ENCODE measurements at regions not wholly inside any gene's neighbourhood (a gene's known extent, or its start where the extent isn't known, plus 50 kb on each side); places are given as distances from the start of the nearest gene placed in this dataset.
"Not testable (repeated sequence)": the region's sequence is repeated elsewhere in the genome, so short reads cannot be mapped to it uniquely, and the experiment has no call there.

DNA sequence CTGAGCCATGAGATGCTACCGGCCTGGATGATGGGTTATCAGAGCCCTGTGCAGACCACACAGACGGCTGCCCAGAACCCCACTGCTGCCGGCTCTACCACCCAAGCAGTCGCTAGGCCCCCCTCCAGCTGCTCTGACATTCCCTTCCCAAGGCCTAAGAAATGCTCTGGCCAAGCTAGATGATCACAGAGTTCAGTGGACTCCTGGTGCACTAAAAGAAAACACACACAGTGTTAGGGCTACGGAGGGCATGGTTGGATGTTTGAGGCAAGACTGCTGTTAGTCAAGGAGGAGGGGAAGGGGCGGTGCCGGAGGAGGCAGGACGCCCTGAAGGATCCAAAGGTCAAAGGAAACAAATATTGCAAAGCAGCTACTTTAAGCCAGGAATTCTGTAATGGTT, 174.5 kb downstream of the MYCN start:
- DNase-seq = no peak

GRCh38 chr2:16114070-16114469, 173.7 kb downstream of the MYCN start:
- no peak for DNase-seq

DNA sequence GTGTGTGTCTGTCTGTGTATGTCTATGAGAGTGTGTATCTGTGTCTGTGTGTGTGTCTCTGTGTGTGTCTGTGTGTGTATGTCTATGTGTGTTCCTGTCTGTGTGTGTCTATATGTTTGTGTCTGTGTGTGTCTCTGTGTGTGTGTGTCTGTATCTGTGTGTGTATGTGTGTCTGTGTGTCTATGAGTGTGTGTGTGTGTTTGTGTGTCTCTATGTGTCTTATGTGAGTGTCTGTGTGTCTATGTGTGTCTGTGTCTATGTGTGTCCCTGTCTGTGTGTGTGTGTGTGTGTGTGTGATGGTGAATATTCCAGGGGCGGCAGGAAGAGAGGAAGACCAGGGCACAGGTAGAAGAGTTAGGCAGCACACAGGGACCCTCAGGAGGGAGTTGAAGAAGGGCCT, 173.2 kb downstream of the MYCN start:
- DNase-seq = no peak

DNA sequence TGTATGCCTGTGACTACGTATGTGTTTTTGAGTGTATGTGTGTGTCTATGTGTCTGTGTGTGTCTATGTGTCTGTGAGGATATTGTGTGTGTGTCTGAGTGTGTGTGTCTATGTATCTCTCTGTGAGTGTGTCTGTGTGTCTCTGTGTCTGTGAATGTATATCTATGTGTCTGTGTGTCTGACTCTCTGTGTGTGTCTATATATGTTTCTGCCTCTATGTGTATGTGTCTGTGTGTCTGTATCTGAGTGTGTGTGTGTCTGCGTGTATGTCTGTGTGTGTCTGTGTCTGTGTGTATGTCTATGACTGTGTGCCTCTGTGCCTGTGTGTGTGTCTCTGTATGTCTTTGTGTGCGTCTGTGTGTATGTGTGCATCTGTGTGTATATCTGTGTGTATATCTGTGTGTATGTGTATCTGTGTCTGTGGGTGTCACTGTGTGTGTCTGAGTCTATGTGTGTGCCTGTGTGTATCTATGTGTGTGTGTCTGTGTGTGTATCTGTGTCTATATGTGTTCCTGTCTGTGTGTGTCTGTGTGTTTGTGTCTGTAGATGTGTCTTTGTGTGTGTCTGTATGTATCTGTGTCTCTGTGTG, 172.7 kb downstream of the MYCN start:
- no peak for DNase-seq

DNA sequence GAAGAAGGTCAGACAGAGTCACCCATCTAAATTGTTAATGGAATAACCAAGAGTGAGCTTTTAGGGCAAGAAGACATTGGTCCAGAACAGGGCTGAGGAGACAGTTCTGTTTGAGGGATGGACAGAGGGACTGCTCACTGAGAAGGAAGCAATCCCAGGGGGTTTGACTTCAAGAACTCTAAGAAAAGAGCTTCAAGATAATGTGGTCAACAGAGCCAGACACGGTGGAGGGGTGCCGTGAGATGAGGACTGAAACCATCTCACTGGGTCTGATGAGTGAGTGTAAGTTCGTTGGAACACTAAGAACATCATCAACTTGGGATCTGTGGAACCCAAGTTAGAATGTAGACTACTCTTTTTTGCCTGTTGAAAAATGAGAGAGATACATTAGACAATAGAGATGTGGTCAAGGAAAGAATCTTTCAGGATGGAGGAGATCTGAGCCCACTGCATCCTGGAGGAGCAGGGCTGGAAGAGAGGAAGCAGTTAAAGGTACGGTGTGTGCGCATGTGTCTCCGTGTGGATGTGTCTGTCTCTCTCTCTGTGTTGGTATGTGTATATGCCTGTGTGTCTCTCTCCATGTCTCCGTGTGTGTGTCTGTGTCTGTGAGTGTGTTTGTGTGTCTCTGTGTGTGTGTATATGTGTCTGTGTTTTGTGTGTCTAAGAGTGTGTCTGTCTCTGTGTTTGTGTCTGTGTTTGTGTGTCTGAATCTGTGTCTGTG, 172.1 kb downstream of the MYCN start:
- DNase-seq = no peak

DNA sequence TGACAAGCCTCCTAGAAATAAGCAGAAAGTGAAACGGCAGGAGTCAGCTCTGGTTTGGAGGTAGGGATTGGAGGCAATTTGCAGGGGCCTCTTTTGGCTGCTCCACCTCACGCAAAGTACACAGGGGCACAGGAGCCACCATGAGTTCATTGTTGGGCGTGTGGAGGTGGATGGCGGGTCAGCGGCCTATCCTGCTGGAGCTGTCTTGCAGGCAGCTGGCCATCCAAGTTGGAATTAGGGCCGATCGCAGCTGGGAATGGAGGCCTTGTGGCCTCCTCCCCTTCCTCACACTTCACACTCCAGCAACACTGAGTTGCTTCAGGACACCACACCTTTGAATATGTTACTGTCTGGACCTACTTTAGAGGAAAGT, 171.5 kb downstream of the MYCN start:
- no peak for DNase-seq

- no peak for DNase-seq
These were observed 169.5 kb downstream of the MYCN start for GRCh38 chr2:16109821-16110310.

GRCh38 chr2:16109368-16109820, 169.0 kb downstream of the MYCN start:
- no peak for DNase-seq

- no peak for DNase-seq
These were observed 166.9 kb downstream of the MYCN start for GRCh38 chr2:16107246-16107645.

- no peak for DNase-seq
These were observed 166.3 kb downstream of the MYCN start for GRCh38 chr2:16106619-16107018.

DNA sequence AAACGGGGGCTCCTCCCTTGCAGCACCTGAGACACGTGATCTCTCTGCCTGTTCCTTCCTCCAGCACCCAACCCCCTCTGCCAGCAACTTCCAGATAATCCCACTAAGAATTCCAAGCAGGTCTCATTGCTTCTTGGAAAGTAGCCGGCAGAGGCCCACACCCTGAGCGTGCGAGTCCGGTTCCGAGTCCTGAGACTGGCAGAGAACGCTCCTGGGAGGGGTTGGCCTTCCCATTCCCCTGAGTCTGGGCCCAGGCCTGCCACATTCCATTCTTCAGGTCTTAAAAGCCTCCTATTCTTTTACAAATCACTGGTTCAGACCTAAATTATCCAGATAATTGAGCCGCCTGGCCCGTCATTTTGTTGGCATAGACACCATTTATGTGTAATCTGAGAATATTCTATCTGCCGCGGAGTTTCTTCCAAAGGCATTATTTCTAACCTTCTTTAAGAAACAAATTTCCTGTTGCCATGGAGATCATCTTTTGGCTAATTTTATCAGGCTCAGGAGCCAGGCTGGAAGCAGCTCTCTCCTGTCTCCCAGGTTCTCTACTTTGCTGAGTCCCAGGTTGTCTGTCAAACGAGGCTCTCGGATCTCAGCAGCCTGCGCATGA, 165.4 kb downstream of the MYCN start:
- DNase-seq = no peak

- no peak for DNase-seq
These were observed 164.8 kb downstream of the MYCN start for GRCh38 chr2:16104949-16105668.

DNA sequence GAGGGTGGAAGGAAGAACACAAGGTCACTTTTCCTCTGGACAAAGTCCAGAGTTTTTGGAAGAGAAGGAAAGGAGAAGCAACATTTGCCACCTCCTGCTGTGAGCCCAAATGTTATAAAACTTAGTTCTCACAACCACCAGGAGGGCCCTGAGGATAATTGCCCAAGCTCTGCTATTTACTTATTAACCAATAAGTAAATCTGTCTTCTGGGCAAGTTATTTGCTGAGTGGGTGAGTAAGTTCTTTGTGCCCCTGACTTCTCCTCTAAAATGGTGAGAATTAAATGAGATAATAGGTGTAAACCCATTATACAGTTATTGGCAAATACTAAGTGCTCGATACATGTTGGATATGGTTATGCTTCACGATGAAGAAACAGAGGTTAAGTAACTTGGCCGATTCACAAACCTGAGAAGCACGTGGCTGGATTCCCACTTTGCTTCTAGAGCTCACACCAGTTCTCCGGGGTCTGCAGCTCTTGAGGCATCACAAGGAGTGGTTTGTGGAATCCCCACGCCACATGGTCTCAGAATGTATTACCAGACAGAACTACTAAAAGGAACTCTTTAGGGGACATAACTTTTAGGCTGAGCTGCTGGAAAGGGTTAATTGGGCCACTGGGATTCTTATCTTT, 164.1 kb downstream of the MYCN start:
- no peak for DNase-seq

GRCh38 chr2:16103614-16104314, 163.4 kb downstream of the MYCN start:
- DNase-seq = no peak

DNA sequence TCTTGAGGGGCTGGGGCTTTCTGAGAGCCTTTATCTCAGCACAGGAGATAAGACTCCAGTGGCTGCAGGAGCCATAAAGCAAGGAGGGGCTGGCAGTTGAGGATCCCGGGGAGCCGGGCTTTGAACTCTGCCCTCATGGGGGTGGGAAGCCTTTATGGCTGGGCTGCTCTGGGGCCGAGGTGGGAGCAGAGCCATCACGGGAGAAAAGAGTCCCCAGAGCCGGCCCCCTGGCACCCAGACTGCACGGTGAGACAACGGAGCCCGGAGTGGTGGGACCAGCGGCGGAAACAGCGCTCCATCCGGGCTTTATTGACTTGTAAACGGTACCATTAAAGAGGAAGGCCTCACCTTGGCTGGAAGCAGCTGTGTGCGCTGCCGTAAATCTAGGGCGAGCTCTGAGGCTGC, 162.6 kb downstream of the MYCN start:
- no peak for DNase-seq

DNA sequence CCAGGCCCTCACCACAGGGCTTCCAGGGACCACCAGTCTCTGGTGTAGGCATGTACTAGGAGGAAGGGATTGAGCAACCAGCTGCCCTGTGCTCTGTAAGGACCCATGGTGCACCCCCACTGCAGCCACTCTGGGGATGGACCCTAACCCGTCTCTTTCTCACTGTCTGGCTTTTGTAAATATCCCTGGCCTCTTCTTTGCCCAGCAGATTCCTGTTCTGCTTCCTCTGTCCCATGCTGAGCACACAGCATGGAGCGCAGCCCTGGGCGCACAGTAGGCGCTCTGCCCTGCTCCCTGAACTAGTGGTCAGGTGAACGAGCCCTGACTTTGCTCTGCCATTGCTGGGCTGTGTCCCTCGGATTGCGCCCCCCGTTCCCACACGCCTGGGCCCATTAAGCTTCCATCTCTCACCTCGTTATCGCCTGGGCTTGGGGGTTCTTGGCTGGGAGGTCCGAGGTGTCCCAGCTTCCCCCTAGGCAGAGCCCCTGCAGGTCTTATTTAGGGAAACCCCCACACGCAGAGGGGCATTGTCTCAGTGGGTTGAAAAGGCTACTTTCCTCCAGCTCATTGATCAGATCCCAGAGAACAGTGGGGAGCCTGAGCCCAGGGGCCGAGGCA, 162.1 kb downstream of the MYCN start:
- no peak for DNase-seq

DNA sequence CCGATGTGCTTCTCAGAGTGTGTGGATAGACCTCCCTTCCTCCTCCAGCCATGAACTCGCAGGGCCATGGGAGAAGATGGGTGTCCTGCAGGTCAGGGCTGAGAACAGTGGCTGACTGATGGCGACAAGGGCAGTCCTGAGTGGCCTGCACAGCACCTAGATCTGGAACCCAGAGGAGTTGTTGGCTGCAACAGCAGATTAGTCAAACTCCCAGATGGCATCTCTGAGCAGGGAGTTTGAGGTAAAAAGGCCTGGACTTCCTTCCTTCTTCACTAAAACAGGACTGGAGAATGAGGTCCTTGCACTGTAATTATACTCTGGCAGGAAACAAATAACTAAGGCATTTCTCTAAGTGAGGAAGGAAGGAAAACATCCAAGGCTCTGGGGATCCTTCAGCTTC, 160.8 kb downstream of the MYCN start:
- no peak for DNase-seq

GRCh38 chr2:16100006-16100405, 159.7 kb downstream of the MYCN start:
- no peak for DNase-seq

DNA sequence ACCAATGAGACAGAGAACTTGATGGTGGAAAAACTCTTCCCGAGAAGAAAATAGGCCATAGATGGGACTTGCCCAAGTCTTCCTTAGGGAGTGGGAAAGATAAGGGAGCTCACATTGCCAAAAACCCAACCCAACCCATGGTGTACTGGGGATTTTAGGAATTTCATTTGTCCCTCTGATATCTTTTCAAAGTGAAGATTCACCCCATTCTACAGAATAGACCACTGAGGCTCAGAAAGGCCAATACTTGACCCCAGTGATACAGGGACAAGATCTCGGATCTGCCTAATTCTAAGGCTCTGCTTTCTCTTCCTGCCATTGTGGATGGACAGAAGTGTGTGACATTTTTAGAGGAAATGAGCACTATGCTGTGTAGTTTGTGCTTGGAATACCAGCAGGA, 159.0 kb downstream of the MYCN start:
- DNase-seq = no peak

- no peak for DNase-seq
These were observed 156.6 kb downstream of the MYCN start for GRCh38 chr2:16096962-16097361.

DNA sequence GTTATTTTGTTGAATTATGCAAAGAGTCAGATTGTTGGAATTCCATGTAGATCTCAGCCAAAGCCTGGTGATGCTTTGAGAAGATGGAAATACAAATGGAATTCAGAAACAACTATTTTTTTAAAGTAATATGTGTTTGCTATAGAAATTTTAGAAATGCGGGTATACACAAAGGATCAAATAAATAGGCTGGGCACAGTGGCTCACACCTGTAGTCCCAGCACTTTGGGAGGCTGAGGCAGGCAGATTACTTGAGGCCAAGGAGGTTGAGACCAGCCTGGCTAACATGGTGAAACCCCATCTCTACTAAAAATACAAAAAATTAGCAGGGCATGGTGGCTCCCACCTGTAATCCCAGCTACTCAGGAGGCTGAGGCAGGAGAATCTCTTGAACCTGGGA, 155.1 kb downstream of the MYCN start:
- not testable (repeated sequence) for DNase-seq

DNA sequence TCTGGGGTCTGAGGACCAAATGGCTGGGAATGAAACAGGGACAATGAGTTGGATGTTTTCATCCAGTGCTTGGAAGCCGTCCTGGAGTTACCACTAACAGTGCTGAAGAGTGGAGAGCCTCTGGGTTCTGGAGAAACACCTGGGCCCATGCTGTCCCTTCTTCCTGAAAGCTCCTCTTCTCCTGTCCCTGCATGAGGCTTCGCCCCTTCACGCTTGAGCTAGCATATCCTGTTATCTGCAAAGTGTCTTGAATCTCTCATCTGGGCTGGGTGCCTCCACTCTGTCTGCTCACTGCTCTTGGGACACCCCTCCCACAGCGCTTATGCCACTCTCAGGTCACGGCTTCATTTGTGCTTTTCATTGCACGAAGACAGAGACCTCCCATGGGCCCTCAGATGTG, 154.5 kb downstream of the MYCN start:
- DNase-seq = no peak
